ENCODE measurements at regions not wholly inside any gene's neighbourhood (a gene's known extent, or its start where the extent isn't known, plus 50 kb on each side); places are given as distances from the start of the nearest gene placed in this dataset.

GRCh38 chr1:70914224-70914623, 133.4 kb downstream of the PTGER3 start:
- in situ Hi-C loops (cut with MboI; ENCODE audit: low sequenced_read_pairs, unreplicated experiment), result no loop called here
- no peak for DNase-seq (ENCODE audit: low spot score)
- TF ChIP-seq CTCF (IDR thresholded peaks at IDR 0.05; ENCODE audit: borderline replicate concordance, control extremely low read depth, extremely low read depth, insufficient read depth, missing control alignments), result no peak

- in situ Hi-C loops (cut with MboI; ENCODE audit: low sequenced_read_pairs, unreplicated experiment), result no loop called here
- TF ChIP-seq CTCF (IDR thresholded peaks at IDR 0.05; ENCODE audit: borderline replicate concordance, control extremely low read depth, extremely low read depth, insufficient read depth, missing control alignments), result no peak
- DNase-seq (ENCODE audit: low spot score), result no peak
Measured at GRCh38 chr1:70915258-70916033, 132.2 kb downstream of the PTGER3 start.

DNA sequence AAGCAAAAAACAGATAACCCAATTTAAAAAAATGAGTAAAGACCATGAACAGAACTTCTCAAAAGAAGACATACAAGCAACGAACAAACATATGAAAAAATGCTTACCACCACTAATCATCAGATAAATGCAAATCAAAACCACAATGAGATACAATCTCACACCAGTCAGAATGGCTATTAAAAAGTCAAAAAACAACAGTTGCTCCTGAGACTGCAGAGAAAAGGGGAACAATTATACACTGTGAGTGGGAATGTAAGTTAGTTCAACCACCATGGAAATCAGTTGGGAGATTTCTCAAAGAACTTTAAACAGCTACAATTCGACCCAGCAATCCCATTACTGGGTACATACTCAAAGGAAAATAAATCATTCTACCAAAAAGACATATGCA, 131.6 kb downstream of the PTGER3 start:
- no peak for DNase-seq (ENCODE audit: low spot score)
- TF ChIP-seq CTCF (IDR thresholded peaks at IDR 0.05; ENCODE audit: borderline replicate concordance, control extremely low read depth, extremely low read depth, insufficient read depth, missing control alignments), result no peak
- in situ Hi-C loops (cut with MboI; ENCODE audit: low sequenced_read_pairs, unreplicated experiment), result no loop called here

- in situ Hi-C loops (cut with MboI; ENCODE audit: low sequenced_read_pairs, unreplicated experiment), result no loop called here
- no peak for DNase-seq (ENCODE audit: low spot score)
Measured at GRCh38 chr1:70919706-70920323, 127.8 kb downstream of the PTGER3 start.

More at GRCh38 chr1:70919706-70920323, 127.8 kb downstream of the PTGER3 start:
- no peak for TF ChIP-seq CTCF (IDR thresholded peaks at IDR 0.05; ENCODE audit: borderline replicate concordance, control extremely low read depth, extremely low read depth, insufficient read depth, missing control alignments)
